RWPE2 (cell line): ENCODE measurements at regions not wholly inside any gene's neighbourhood (a gene's known extent, or its start where the extent isn't known, plus 50 kb on each side); places are given as distances from the start of the nearest gene placed in this dataset.

ENCODE experiments used
- ATAC-seq: fragments of 200-7000 bp; cut with Tn5 transposase; 3 replicates; pipeline ENCODE4 v1.9.1; 2021; ENCODE audit warnings: low read depth
- DNase-seq: peaks from one replicate; pipeline ENCODE4 v3.0.0-alpha.2; 2020; ENCODE audit warnings: low spot score
- H3K27ac ChIP-seq: fragments of 450-650 bp; 2 replicates; pipeline ENCODE4 v1.5.1; 2017; ENCODE audit warnings: mild to moderate bottlenecking; ENCODE audit not compliant: poor library complexity, severe bottlenecking
- H3K27me3 ChIP-seq: fragments of 250-450 bp; sonication (Bioruptor Pico); 2 replicates; pipeline ENCODE4 v1.5.1; 2021; ENCODE audit warnings: mild to moderate bottlenecking, moderate library complexity; ENCODE audit not compliant: insufficient read depth, poor library complexity, severe bottlenecking
- H3K36me3 ChIP-seq: fragments of 250-450 bp; sonication (Bioruptor Pico); 2 replicates; pipeline ENCODE4 v1.5.1; 2020; ENCODE audit warnings: low read depth, mild to moderate bottlenecking, moderate library complexity
- H3K4me1 ChIP-seq: fragments of 250-450 bp; sonication (Bioruptor Pico); 2 replicates; pipeline ENCODE4 v1.5.1; 2021; ENCODE audit warnings: mild to moderate bottlenecking, moderate library complexity; ENCODE audit not compliant: insufficient read depth, poor library complexity, severe bottlenecking
- H3K4me3 ChIP-seq: fragments of 250-450 bp; sonication (Bioruptor Pico); 2 replicates; pipeline ENCODE4 v1.5.1; 2021; ENCODE audit warnings: mild to moderate bottlenecking, moderate library complexity; ENCODE audit not compliant: severe bottlenecking
- H3K9me3 ChIP-seq: fragments of 250-450 bp; sonication (Bioruptor Pico); 2 replicates; pipeline ENCODE4 v1.5.1; 2021; ENCODE audit warnings: mild to moderate bottlenecking, moderate library complexity; ENCODE audit not compliant: severe bottlenecking
- CTCF ChIP-seq: fragments of 450-650 bp; IDR thresholded peaks from one replicate; pipeline ENCODE4 v1.5.1; 2017; ENCODE audit warnings: mild to moderate bottlenecking, moderate library complexity; ENCODE audit not compliant: poor library complexity, severe bottlenecking

- Histone ChIP-seq H3K9me3 (no peaks in the 10 kb centered on the region), H3K4me1 (no peaks in the 10 kb centered on the region), H3K27ac (no peak overlapping the region), H3K36me3 (no peaks in the 10 kb centered on the region), H3K4me3 (no peak overlapping the region), H3K27me3 (no peaks in the 10 kb centered on the region)
- TF ChIP-seq CTCF: no peak
- no peak for DNase-seq
- ATAC-seq: no peak
Measured at GRCh38 chrX:15938072-15938471, 83.5 kb upstream of the AP1S2 start.

GRCh38 chrX:15931362-15931761, 76.7 kb upstream of the AP1S2 start:
- Histone ChIP-seq H3K36me3 (no peaks in the 10 kb centered on the region), H3K27ac (no peak overlapping the region), H3K9me3 (no peaks in the 10 kb centered on the region), H3K27me3 (no peaks in the 10 kb centered on the region), H3K4me3 (no peak overlapping the region), H3K4me1 (no peaks in the 10 kb centered on the region)
- no peak for TF ChIP-seq CTCF
- ATAC-seq (no peak), DNase-seq (no peak)

GRCh38 chrX:15930585-15930984, 76.0 kb upstream of the AP1S2 start:
- TF ChIP-seq CTCF: peak; percentile 46
- Histone ChIP-seq H3K9me3 (no peaks in the 10 kb centered on the region), H3K4me3 (no peak overlapping the region), H3K27me3 (no peaks in the 10 kb centered on the region), H3K4me1 (no peaks in the 10 kb centered on the region), H3K27ac (no peak overlapping the region), H3K36me3 (no peaks in the 10 kb centered on the region)
- DNase-seq (no peak), ATAC-seq (no peak)

GRCh38 chrX:15929194-15929593, 74.6 kb upstream of the AP1S2 start:
- ATAC-seq (no peak), DNase-seq (no peak)
- H3K27me3 ChIP-seq: no peaks in the 10 kb centered on the region
- H3K4me3 ChIP-seq: no peak overlapping the region
- H3K27ac ChIP-seq: no peak overlapping the region
- no peak for TF ChIP-seq CTCF
- H3K4me1 ChIP-seq: no peaks in the 10 kb centered on the region
- H3K36me3 ChIP-seq: no peaks in the 10 kb centered on the region
- no peaks in the 10 kb centered on the region for H3K9me3 ChIP-seq

- no peak for TF ChIP-seq CTCF
- Histone ChIP-seq H3K27me3 (no peaks in the 10 kb centered on the region), H3K4me1 (no peaks in the 10 kb centered on the region), H3K9me3 (no peaks in the 10 kb centered on the region), H3K36me3 (no peaks in the 10 kb centered on the region), H3K27ac (no peak overlapping the region), H3K4me3 (no peak overlapping the region)
- ATAC-seq: no peak
- no peak for DNase-seq
Measured at GRCh38 chrX:15926622-15927021, 72.0 kb upstream of the AP1S2 start.
